Astrocyte (in vitro differentiated cells and primary cell): ENCODE measurements at regions not wholly inside any gene's neighbourhood (a gene's known extent, or its start where the extent isn't known, plus 50 kb on each side); places are given as distances from the start of the nearest gene placed in this dataset.

Experiments used
- DNase-seq: peaks from one replicate; pipeline ENCODE4 v3.0.0-alpha.2; 2010; ENCODE audit warnings: low read depth
- FAIRE-seq: peaks from 2 replicates; lab custom pipeline; 2011; peaks lifted over from hg19 to GRCh38; lab: Jason Lieb, UNC
- H2AFZ ChIP-seq: 2 replicates; pipeline ENCODE4 v1.6.0; 2012; ENCODE audit warnings: low read depth, low read length, inconsistent platforms
- H3K27ac ChIP-seq: 2 replicates; pipeline ENCODE4 v1.5.1; 2011; ENCODE audit warnings: low read depth, low read length, inconsistent platforms
- H3K27me3 ChIP-seq: 2 replicates; pipeline ENCODE4 v1.6.0; 2011; ENCODE audit warnings: low read length, inconsistent platforms; ENCODE audit not compliant: insufficient read depth
- H3K36me3 ChIP-seq: 2 replicates; pipeline ENCODE4 v1.5.1; 2011; ENCODE audit warnings: low read length, inconsistent platforms; ENCODE audit not compliant: insufficient read depth
- H3K4me1 ChIP-seq: 2 replicates; pipeline ENCODE4 v1.5.1; 2011; ENCODE audit warnings: low read length, inconsistent platforms; ENCODE audit not compliant: insufficient read depth
- H3K4me2 ChIP-seq: 2 replicates; pipeline ENCODE4 v1.6.0; 2012; ENCODE audit warnings: low read length, inconsistent platforms
- H3K4me3 ChIP-seq: 2 replicates; pipeline ENCODE4 v1.5.1; 2011; ENCODE audit warnings: low read depth, mild to moderate bottlenecking, low read length, inconsistent platforms; ENCODE audit not compliant: insufficient read depth
- H3K79me2 ChIP-seq: 2 replicates; pipeline ENCODE4 v1.6.0; 2012; ENCODE audit warnings: mild to moderate bottlenecking, low read length, inconsistent platforms; ENCODE audit not compliant: insufficient read depth
- H3K9ac ChIP-seq: 2 replicates; pipeline ENCODE4 v1.6.0; 2012; ENCODE audit warnings: mild to moderate bottlenecking, low read length, inconsistent platforms
- H3K9me3 ChIP-seq: 2 replicates; pipeline ENCODE4 v1.5.1; 2012; ENCODE audit warnings: low read depth, mild to moderate bottlenecking, low read length, inconsistent platforms; ENCODE audit not compliant: insufficient read depth
- H4K20me1 ChIP-seq: 2 replicates; pipeline ENCODE4 v1.6.0; 2012; ENCODE audit warnings: low read length, inconsistent platforms; ENCODE audit not compliant: insufficient read depth
- H3K27ac Mint-ChIP-seq: one replicate; pipeline ENCODE4 v1.8.0; 2021; ENCODE audit warnings: mild to moderate bottlenecking, mixed read lengths; ENCODE audit not compliant: unreplicated experiment
- H3K27me3 Mint-ChIP-seq: one replicate; pipeline ENCODE4 v1.8.0; 2021; ENCODE audit warnings: low read depth, mixed read lengths; ENCODE audit not compliant: unreplicated experiment
- H3K36me3 Mint-ChIP-seq: one replicate; pipeline ENCODE4 v1.8.0; 2021; ENCODE audit warnings: low read depth, mixed read lengths; ENCODE audit not compliant: unreplicated experiment
- H3K4me1 Mint-ChIP-seq: one replicate; pipeline ENCODE4 v1.8.0; 2021; ENCODE audit warnings: low read depth, mixed read lengths; ENCODE audit not compliant: unreplicated experiment
- H3K4me3 Mint-ChIP-seq: one replicate; pipeline ENCODE4 v1.8.0; 2021; ENCODE audit warnings: mild to moderate bottlenecking, moderate library complexity, mixed read lengths; ENCODE audit not compliant: unreplicated experiment
- H3K9me3 Mint-ChIP-seq: one replicate; pipeline ENCODE4 v1.8.0; 2021; ENCODE audit warnings: mild to moderate bottlenecking, mixed read lengths; ENCODE audit not compliant: unreplicated experiment
- EZH2 ChIP-seq: IDR thresholded peaks from 2 replicates; pipeline ENCODE4 v1.6.1; 2012; ENCODE audit warnings: mild to moderate bottlenecking, low read length, inconsistent platforms; ENCODE audit not compliant: insufficient read depth
- TF ChIP-seq, protein P1 (sequence below): IDR thresholded peaks from 2 replicates; pipeline ENCODE4 v1.5.1; 2011; ENCODE audit warnings: low read depth, mild to moderate bottlenecking, inconsistent platforms, low read length, moderate library complexity; ENCODE audit not compliant: insufficient read depth

- Histone ChIP-seq H3K36me3 (no peaks in the 10 kb centered on the region), H2AFZ (no peak overlapping the region), H3K9me3 (no peaks in the 10 kb centered on the region), H3K4me2 (no peak overlapping the region), H3K27me3 (no peaks in the 10 kb centered on the region), H3K4me1 (no peaks in the 10 kb centered on the region), H3K4me3 (no peak overlapping the region), H3K27ac (no peak overlapping the region), H3K9ac (no peak overlapping the region), H3K79me2 (no peaks in the 10 kb centered on the region), H4K20me1 (no peaks in the 10 kb centered on the region)
- no peaks in the 10 kb centered on the region for H3K4me1 Mint-ChIP-seq
- FAIRE-seq (no peak), DNase-seq (no peak)
- no peak overlapping the region for H3K27ac Mint-ChIP-seq
- no peak for TF ChIP-seq EZH2
- TF ChIP-seq, protein P1, sequence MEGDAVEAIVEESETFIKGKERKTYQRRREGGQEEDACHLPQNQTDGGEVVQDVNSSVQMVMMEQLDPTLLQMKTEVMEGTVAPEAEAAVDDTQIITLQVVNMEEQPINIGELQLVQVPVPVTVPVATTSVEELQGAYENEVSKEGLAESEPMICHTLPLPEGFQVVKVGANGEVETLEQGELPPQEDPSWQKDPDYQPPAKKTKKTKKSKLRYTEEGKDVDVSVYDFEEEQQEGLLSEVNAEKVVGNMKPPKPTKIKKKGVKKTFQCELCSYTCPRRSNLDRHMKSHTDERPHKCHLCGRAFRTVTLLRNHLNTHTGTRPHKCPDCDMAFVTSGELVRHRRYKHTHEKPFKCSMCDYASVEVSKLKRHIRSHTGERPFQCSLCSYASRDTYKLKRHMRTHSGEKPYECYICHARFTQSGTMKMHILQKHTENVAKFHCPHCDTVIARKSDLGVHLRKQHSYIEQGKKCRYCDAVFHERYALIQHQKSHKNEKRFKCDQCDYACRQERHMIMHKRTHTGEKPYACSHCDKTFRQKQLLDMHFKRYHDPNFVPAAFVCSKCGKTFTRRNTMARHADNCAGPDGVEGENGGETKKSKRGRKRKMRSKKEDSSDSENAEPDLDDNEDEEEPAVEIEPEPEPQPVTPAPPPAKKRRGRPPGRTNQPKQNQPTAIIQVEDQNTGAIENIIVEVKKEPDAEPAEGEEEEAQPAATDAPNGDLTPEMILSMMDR: no peak
- H3K36me3 Mint-ChIP-seq: no peaks in the 10 kb centered on the region
- H3K4me3 Mint-ChIP-seq: no peak overlapping the region
- peaks cover 12% of the 10 kb centered on the region for H3K9me3 Mint-ChIP-seq
- no peaks in the 10 kb centered on the region for H3K27me3 Mint-ChIP-seq
Observed at GRCh38 chr20:43325926-43326325, 131.8 kb upstream of the SRSF6 start.

GRCh38 chr20:43323592-43323991 lies 133.9 kb upstream of the PTPRT start:
- Histone ChIP-seq H3K9ac (no peak overlapping the region), H3K27ac (no peak overlapping the region), H3K4me1 (no peaks in the 10 kb centered on the region), H2AFZ (no peak overlapping the region), H3K79me2 (no peaks in the 10 kb centered on the region), H3K27me3 (no peaks in the 10 kb centered on the region), H4K20me1 (no peaks in the 10 kb centered on the region), H3K36me3 (no peaks in the 10 kb centered on the region), H3K9me3 (no peaks in the 10 kb centered on the region), H3K4me2 (no peak overlapping the region), H3K4me3 (no peak overlapping the region)
- no peak for DNase-seq
- TF ChIP-seq, protein P1: no peak
- TF ChIP-seq EZH2: no peak
- FAIRE-seq: no peak
- no peaks in the 10 kb centered on the region for H3K4me1 Mint-ChIP-seq
- H3K4me3 Mint-ChIP-seq: no peak overlapping the region
- no peaks in the 10 kb centered on the region for H3K36me3 Mint-ChIP-seq
- H3K27me3 Mint-ChIP-seq: no peaks in the 10 kb centered on the region
- H3K9me3 Mint-ChIP-seq: peaks cover 13% of the 10 kb centered on the region
- no peak overlapping the region for H3K27ac Mint-ChIP-seq

DNA sequence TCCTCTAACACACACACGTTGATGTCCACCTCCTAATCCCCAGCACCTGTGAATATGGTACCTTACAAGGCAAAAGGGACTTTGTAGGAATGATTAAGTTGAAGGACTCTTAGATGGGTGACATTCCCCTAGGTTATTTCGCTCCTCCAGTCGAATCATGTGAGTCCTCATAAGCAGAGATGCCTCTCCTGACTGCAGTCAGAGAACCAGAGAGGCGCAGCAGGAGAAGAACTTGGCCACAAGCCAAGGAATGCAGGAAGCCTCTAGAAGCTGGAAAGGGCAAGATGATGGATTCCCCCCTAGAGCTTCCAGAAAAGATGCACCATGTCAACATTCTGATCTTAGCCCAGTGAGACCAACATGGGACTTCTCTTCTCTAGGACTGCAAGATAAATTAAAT lies 133.1 kb upstream of the PTPRT start:
- Mint-ChIP-seq H3K9me3 (peaks cover 13% of the 10 kb centered on the region), H3K4me3 (no peak overlapping the region), H3K27ac (no peak overlapping the region), H3K36me3 (no peaks in the 10 kb centered on the region), H3K4me1 (no peaks in the 10 kb centered on the region), H3K27me3 (no peaks in the 10 kb centered on the region)
- Histone ChIP-seq H3K4me3 (no peak overlapping the region), H3K9ac (no peak overlapping the region), H3K36me3 (no peaks in the 10 kb centered on the region), H3K4me2 (no peak overlapping the region), H2AFZ (no peak overlapping the region), H3K4me1 (no peaks in the 10 kb centered on the region), H3K27ac (no peak overlapping the region), H3K79me2 (no peaks in the 10 kb centered on the region), H3K9me3 (no peaks in the 10 kb centered on the region), H3K27me3 (no peaks in the 10 kb centered on the region), H4K20me1 (no peaks in the 10 kb centered on the region)
- TF ChIP-seq EZH2: no peak
- TF ChIP-seq, protein P1: no peak
- no peak for FAIRE-seq
- no peak for DNase-seq
